HG02884 (cell line): ENCODE measurements at regions not wholly inside any gene's neighbourhood (a gene's known extent, or its start where the extent isn't known, plus 50 kb on each side); places are given as distances from the start of the nearest gene placed in this dataset.

ENCODE experiments used
- ATAC-seq: cut with Tn5 transposase; IDR thresholded peaks from one replicate; pipeline ENCODE4 v1.9.1; 2021; ENCODE audit warnings: mild to moderate bottlenecking, moderate library complexity; ENCODE audit not compliant: unreplicated experiment

GRCh38 chr9:119044806-119045205, 324.4 kb downstream of the BRINP1 start:
- ATAC-seq = no peak

- ATAC-seq = no peak
Observed at GRCh38 chr9:119047513-119048307, 321.5 kb downstream of the BRINP1 start.

- no peak for ATAC-seq
Observed at GRCh38 chr9:119050281-119050680, 319.0 kb downstream of the BRINP1 start.

GRCh38 chr9:119052339-119053030, 316.8 kb downstream of the BRINP1 start:
- no peak for ATAC-seq

GRCh38 chr9:119053070-119053469, 316.2 kb downstream of the BRINP1 start:
- ATAC-seq = no peak

- no peak for ATAC-seq
Observed at GRCh38 chr9:119060629-119061385, 308.4 kb downstream of the BRINP1 start.

- ATAC-seq = no peak
Observed at GRCh38 chr9:119071636-119072035, 297.6 kb downstream of the BRINP1 start.

- ATAC-seq = no peak
Observed at GRCh38 chr9:119074017-119074416, 295.2 kb downstream of the BRINP1 start.

GRCh38 chr9:119078015-119078414, 291.2 kb downstream of the BRINP1 start:
- no peak for ATAC-seq

- ATAC-seq = no peak
Observed at GRCh38 chr9:119083673-119084072, 285.6 kb downstream of the BRINP1 start.

- ATAC-seq = no peak
Observed at GRCh38 chr9:119086590-119086989, 282.6 kb downstream of the BRINP1 start.

- ATAC-seq = no peak
Observed at GRCh38 chr9:119088002-119088547, 281.2 kb downstream of the BRINP1 start.

GRCh38 chr9:119091074-119091473, 278.2 kb downstream of the BRINP1 start:
- ATAC-seq = no peak

GRCh38 chr9:119092125-119092524, 277.1 kb downstream of the BRINP1 start:
- ATAC-seq = no peak

- no peak for ATAC-seq
Observed at GRCh38 chr9:119094086-119094485, 275.1 kb downstream of the BRINP1 start.

GRCh38 chr9:119095072-119095471, 274.2 kb downstream of the BRINP1 start:
- ATAC-seq = no peak

GRCh38 chr9:119101048-119101447, 268.2 kb downstream of the BRINP1 start:
- no peak for ATAC-seq

GRCh38 chr9:119114681-119115080, 254.6 kb downstream of the BRINP1 start:
- no peak for ATAC-seq
